Endothelial cell (in vitro differentiated cells): ENCODE measurements at regions not wholly inside any gene's neighbourhood (a gene's known extent, or its start where the extent isn't known, plus 50 kb on each side); places are given as distances from the start of the nearest gene placed in this dataset.

Source experiments
- DNase-seq: peaks from one replicate; pipeline ENCODE4 v3.0.0; 2021; ENCODE audit warnings: low spot score
- H3K27ac Mint-ChIP-seq: one replicate; pipeline ENCODE4 v1.8.0; 2021; ENCODE audit warnings: mixed read lengths, inconsistent platforms; ENCODE audit not compliant: unreplicated experiment
- H3K27me3 Mint-ChIP-seq: one replicate; pipeline ENCODE4 v1.8.0; 2021; ENCODE audit warnings: mild to moderate bottlenecking, moderate library complexity, mixed read lengths, inconsistent platforms; ENCODE audit not compliant: unreplicated experiment
- H3K36me3 Mint-ChIP-seq: one replicate; pipeline ENCODE4 v1.8.0; 2021; ENCODE audit warnings: mild to moderate bottlenecking, low read depth, mixed read lengths, inconsistent platforms; ENCODE audit not compliant: unreplicated experiment
- H3K4me1 Mint-ChIP-seq: one replicate; pipeline ENCODE4 v1.8.0; 2021; ENCODE audit warnings: mild to moderate bottlenecking, mixed read lengths, inconsistent platforms; ENCODE audit not compliant: unreplicated experiment
- H3K4me3 Mint-ChIP-seq: one replicate; pipeline ENCODE4 v1.8.0; 2021; ENCODE audit warnings: mild to moderate bottlenecking, mixed read lengths, inconsistent platforms; ENCODE audit not compliant: unreplicated experiment
- H3K9me3 Mint-ChIP-seq: one replicate; pipeline ENCODE4 v1.8.0; 2021; ENCODE audit warnings: mixed read lengths, inconsistent platforms; ENCODE audit not compliant: unreplicated experiment
- TF ChIP-seq, protein P1 (sequence below): fragments of 200-600 bp; sonication (generic); IDR thresholded peaks from one replicate; pipeline ENCODE4 v1.5.0; 2021; ENCODE audit warnings: antibody characterized with exemption; ENCODE audit not compliant: unreplicated experiment

GRCh38 chr6:102398788-102399390 is 1005.4 kb downstream of the GRIK2 start:
- Mint-ChIP-seq H3K27ac (no peak overlapping the region), H3K4me3 (no peak overlapping the region), H3K36me3 (no peaks in the 10 kb centered on the region), H3K9me3 (no peaks in the 10 kb centered on the region), H3K27me3 (no peaks in the 10 kb centered on the region), H3K4me1 (peaks cover 5% of the 10 kb centered on the region)
- TF ChIP-seq, protein P1, sequence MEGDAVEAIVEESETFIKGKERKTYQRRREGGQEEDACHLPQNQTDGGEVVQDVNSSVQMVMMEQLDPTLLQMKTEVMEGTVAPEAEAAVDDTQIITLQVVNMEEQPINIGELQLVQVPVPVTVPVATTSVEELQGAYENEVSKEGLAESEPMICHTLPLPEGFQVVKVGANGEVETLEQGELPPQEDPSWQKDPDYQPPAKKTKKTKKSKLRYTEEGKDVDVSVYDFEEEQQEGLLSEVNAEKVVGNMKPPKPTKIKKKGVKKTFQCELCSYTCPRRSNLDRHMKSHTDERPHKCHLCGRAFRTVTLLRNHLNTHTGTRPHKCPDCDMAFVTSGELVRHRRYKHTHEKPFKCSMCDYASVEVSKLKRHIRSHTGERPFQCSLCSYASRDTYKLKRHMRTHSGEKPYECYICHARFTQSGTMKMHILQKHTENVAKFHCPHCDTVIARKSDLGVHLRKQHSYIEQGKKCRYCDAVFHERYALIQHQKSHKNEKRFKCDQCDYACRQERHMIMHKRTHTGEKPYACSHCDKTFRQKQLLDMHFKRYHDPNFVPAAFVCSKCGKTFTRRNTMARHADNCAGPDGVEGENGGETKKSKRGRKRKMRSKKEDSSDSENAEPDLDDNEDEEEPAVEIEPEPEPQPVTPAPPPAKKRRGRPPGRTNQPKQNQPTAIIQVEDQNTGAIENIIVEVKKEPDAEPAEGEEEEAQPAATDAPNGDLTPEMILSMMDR = no peak
- no peak for DNase-seq

GRCh38 chr6:102390541-102390940 is 997.0 kb downstream of the GRIK2 start:
- Mint-ChIP-seq H3K9me3 (no peaks in the 10 kb centered on the region), H3K27me3 (no peaks in the 10 kb centered on the region), H3K36me3 (no peaks in the 10 kb centered on the region), H3K4me1 (no peaks in the 10 kb centered on the region), H3K4me3 (no peak overlapping the region), H3K27ac (no peak overlapping the region)
- TF ChIP-seq, protein P1 = no peak
- DNase-seq = no peak

DNA sequence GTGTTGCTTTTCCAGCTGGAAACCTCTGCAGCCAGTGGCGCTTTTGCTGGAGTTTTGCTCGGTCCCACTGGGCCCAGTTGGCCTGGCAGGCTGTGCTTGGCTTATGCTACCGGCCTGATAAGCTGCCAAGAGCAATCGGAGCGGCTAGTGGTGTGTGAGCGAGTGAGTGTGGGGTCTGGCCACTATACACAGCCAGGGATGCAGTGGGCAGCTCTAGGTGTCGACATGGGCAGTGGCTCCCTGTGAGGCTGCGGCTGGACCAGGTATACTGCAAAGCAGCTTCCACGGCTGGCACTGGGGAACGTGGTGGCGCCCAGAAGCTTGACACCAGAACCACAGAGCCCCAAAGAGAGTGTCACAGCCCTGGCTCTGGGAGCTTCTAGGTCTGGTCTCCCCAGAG is 996.5 kb downstream of the GRIK2 start:
- Mint-ChIP-seq H3K27me3 (no peaks in the 10 kb centered on the region), H3K4me1 (no peaks in the 10 kb centered on the region), H3K9me3 (no peaks in the 10 kb centered on the region), H3K4me3 (no peak overlapping the region), H3K36me3 (no peaks in the 10 kb centered on the region), H3K27ac (no peak overlapping the region)
- TF ChIP-seq, protein P1 = no peak
- no peak for DNase-seq

DNA sequence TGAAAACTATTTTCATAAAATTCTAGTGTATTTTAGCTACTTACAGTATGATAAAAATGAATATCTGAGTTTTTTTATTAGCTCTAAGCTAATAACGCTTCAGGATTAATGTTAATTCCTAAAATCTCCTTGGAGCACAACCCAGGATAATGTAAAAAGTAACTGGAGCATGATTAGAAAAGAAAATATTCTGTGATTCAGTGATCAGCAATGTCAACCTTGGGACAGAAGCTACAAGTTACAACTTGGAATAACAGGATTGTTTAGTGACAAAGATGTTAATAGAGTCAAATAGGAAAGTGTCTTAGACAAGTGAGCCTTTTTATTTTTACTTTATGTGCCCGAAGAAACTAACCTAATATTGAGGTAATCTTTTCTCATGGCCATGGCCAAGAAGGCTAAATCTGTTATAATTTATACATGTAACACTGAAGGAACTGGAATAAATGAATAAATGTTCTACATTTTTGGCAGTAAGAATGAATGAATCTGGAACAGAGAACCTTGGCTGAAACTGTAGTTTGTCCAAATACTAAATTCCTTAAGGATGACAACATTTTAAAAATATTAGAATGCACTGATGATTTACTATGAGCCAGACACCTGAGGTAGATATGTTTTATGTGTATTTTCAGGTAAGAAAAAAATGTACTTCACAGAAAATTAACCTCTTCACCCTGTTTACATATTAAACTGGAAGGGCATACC is 994.0 kb downstream of the GRIK2 start:
- TF ChIP-seq, protein P1 = no peak
- no peak overlapping the region for H3K27ac Mint-ChIP-seq
- no peaks in the 10 kb centered on the region for H3K4me1 Mint-ChIP-seq
- no peak for DNase-seq
- H3K9me3 Mint-ChIP-seq = no peaks in the 10 kb centered on the region
- H3K4me3 Mint-ChIP-seq = no peak overlapping the region
- H3K27me3 Mint-ChIP-seq = no peaks in the 10 kb centered on the region
- H3K36me3 Mint-ChIP-seq = no peaks in the 10 kb centered on the region

GRCh38 chr6:102381203-102381602 is 987.7 kb downstream of the GRIK2 start:
- Mint-ChIP-seq H3K36me3 (no peaks in the 10 kb centered on the region), H3K9me3 (no peaks in the 10 kb centered on the region), H3K27me3 (no peaks in the 10 kb centered on the region), H3K4me3 (no peak overlapping the region), H3K4me1 (no peaks in the 10 kb centered on the region), H3K27ac (no peak overlapping the region)
- TF ChIP-seq, protein P1 = no peak
- no peak for DNase-seq
